ENCODE measurements at regions not wholly inside any gene's neighbourhood (a gene's known extent, or its start where the extent isn't known, plus 50 kb on each side); places are given as distances from the start of the nearest gene placed in this dataset.

DNA sequence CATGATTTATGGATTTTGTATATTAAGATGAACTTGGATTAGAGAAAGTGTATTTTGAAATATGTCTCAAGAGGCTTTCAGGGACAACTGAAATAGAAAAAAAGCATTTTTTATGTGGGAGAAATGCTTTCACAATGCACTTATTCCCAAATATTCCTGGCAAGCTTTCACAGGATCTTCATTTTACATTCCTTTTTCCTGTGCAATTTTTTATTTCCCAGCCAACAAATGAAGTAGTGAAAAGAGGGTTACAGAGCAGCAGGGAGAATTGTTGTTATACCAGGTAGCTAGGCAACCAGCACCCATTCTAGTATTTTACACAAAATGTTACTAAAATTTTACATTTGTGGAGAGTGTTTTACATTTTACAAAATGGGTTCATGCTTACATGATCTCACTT, 167.0 kb upstream of the RPRM start:
- TF ChIP-seq, protein P1, sequence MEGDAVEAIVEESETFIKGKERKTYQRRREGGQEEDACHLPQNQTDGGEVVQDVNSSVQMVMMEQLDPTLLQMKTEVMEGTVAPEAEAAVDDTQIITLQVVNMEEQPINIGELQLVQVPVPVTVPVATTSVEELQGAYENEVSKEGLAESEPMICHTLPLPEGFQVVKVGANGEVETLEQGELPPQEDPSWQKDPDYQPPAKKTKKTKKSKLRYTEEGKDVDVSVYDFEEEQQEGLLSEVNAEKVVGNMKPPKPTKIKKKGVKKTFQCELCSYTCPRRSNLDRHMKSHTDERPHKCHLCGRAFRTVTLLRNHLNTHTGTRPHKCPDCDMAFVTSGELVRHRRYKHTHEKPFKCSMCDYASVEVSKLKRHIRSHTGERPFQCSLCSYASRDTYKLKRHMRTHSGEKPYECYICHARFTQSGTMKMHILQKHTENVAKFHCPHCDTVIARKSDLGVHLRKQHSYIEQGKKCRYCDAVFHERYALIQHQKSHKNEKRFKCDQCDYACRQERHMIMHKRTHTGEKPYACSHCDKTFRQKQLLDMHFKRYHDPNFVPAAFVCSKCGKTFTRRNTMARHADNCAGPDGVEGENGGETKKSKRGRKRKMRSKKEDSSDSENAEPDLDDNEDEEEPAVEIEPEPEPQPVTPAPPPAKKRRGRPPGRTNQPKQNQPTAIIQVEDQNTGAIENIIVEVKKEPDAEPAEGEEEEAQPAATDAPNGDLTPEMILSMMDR (IDR thresholded peaks at IDR 0.05; ENCODE audit: control extremely low read depth in 1 of 3, insufficient read depth in 1 of 3, low read depth in 1 of 3, low read length in 3 of 3), result no peak
- TF ChIP-seq CTBP2 (IDR thresholded peaks at IDR 0.05; ENCODE audit: borderline replicate concordance, insufficient read depth, insufficient read length, low read length) (no peak), CREB1 (IDR thresholded peaks at IDR 0.05) (no peak), EZH2 (IDR thresholded peaks at IDR 0.05; ENCODE audit: low read depth, low read length, severe bottlenecking) (no peak), POLR2A (IDR thresholded peaks at IDR 0.05; ENCODE audit: control extremely low read depth in 1 of 2, low read depth in 2 of 2, low read length in 2 of 2) (no peak), GTF2F1 (IDR thresholded peaks at IDR 0.05; ENCODE audit: borderline replicate concordance, low read depth, low read length) (no peak), BRCA1 (IDR thresholded peaks at IDR 0.05; ENCODE audit: low read depth, low read length) (no peak), JUN (IDR thresholded peaks at IDR 0.05; ENCODE audit: low read depth, low read length) (no peak), JUND (IDR thresholded peaks at IDR 0.05; ENCODE audit: low read length) (no peak), TBP (IDR thresholded peaks at IDR 0.05; ENCODE audit: low read depth, low read length) (no peak), HDAC2 (IDR thresholded peaks at IDR 0.05; ENCODE audit: borderline replicate concordance in 1 of 2, low read depth in 2 of 2, low read length in 2 of 2) (no peak)
- TF ChIP-seq, protein P2, sequence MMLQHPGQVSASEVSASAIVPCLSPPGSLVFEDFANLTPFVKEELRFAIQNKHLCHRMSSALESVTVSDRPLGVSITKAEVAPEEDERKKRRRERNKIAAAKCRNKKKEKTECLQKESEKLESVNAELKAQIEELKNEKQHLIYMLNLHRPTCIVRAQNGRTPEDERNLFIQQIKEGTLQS (IDR thresholded peaks at IDR 0.05; ENCODE audit: insufficient read depth, low read depth, low read length), result no peak
- TF ChIP-seq, protein P3, sequence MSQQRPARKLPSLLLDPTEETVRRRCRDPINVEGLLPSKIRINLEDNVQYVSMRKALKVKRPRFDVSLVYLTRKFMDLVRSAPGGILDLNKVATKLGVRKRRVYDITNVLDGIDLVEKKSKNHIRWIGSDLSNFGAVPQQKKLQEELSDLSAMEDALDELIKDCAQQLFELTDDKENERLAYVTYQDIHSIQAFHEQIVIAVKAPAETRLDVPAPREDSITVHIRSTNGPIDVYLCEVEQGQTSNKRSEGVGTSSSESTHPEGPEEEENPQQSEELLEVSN (IDR thresholded peaks at IDR 0.05), result no peak
